A673 (cell line): ENCODE measurements at regions not wholly inside any gene's neighbourhood (a gene's known extent, or its start where the extent isn't known, plus 50 kb on each side); places are given as distances from the start of the nearest gene placed in this dataset.
"Not testable (repeated sequence)": the region's sequence is repeated elsewhere in the genome, so short reads cannot be mapped to it uniquely, and the experiment has no call there.

Experiments used
- BruUV-seq: library from RNA; stranded (reverse); fragments of 400-500 nt; replicated peaks from 2 replicates; lab custom pipeline; 2021; lab: Mats Ljungman, UMichigan
- CTCF ChIA-PET: fragments of 300-600 bp; sonication (Branson Sonifier 250); formaldehyde crosslinking; loops from one replicate; lab custom pipeline; 2022; ENCODE audit warnings: antibody characterized with exemption; lab: Charles Lee
- POLR2A ChIA-PET: fragments of 300-600 bp; sonication (Branson Sonifier 250); formaldehyde crosslinking; loops from one replicate; lab custom pipeline; 2022; ENCODE audit warnings: antibody characterized with exemption; ENCODE audit not compliant: low non-redundant PET; lab: Charles Lee
- DNase-seq: peaks from one replicate; pipeline ENCODE4 v3.0.0-alpha.2; 2015; ENCODE audit warnings: low spot score
- H3K27ac ChIP-seq: fragments of 200-600 bp; sonication (generic); 2 replicates; pipeline ENCODE4 v1.5.1; 2016; ENCODE audit warnings: mixed run types, low read depth, mild to moderate bottlenecking, mixed read lengths, antibody characterized with exemption, low read length; ENCODE audit not compliant: poor library complexity, severe bottlenecking
- H3K27me3 ChIP-seq: fragments of 200-600 bp; sonication (generic); replicated peaks from 2 replicates; pipeline ENCODE4 v1.6.1; 2017; ENCODE audit warnings: mixed run types, low read depth, mild to moderate bottlenecking, mixed read lengths, antibody characterized with exemption, low read length; ENCODE audit not compliant: insufficient read depth, poor library complexity
- H3K36me3 ChIP-seq: fragments of 200-600 bp; sonication (generic); 2 replicates; pipeline ENCODE4 v1.6.1; 2016; ENCODE audit warnings: mixed run types, mild to moderate bottlenecking, mixed read lengths, antibody characterized with exemption, low read length; ENCODE audit not compliant: insufficient read depth, poor library complexity, severe bottlenecking
- H3K4me1 ChIP-seq: fragments of 200-600 bp; sonication (generic); 2 replicates; pipeline ENCODE4 v1.6.1; 2017; ENCODE audit warnings: mixed run types, mild to moderate bottlenecking, mixed read lengths, antibody characterized with exemption, low read length; ENCODE audit not compliant: insufficient read depth, poor library complexity, severe bottlenecking
- H3K4me3 ChIP-seq: fragments of 200-600 bp; sonication (generic); 2 replicates; pipeline ENCODE4 v1.5.1; 2016; ENCODE audit warnings: low read depth, mixed run types, mild to moderate bottlenecking, mixed read lengths, low read length; ENCODE audit not compliant: poor library complexity, severe bottlenecking
- H3K9me3 ChIP-seq: fragments of 200-600 bp; sonication (generic); 2 replicates; pipeline ENCODE4 v1.6.1; 2016; ENCODE audit warnings: mixed run types, low read depth, mild to moderate bottlenecking, mixed read lengths, antibody characterized with exemption, low read length; ENCODE audit not compliant: poor library complexity, severe bottlenecking
- EZH2 ChIP-seq: fragments of 200-600 bp; sonication (generic); IDR thresholded peaks from 2 replicates; pipeline ENCODE4 v1.6.1; 2017; ENCODE audit warnings: borderline replicate concordance, low read depth, mild to moderate bottlenecking, mixed read lengths, antibody characterized with exemption, low read length; ENCODE audit not compliant: poor library complexity, severe bottlenecking
- intact Hi-C: fragments of 100-400 bp; cut with micrococcal nuclease; formaldehyde crosslinking; loops from one replicate; pipeline ENCODE4 v1.10.0; 2022; ENCODE audit not compliant: unreplicated experiment
- TF ChIP-seq, protein P1 (sequence below): fragments of 300-800, 200-600 bp; sonication (generic); conservative IDR thresholded peaks from 2 replicates; pipeline ENCODE4 v1.5.1; 2017; ENCODE audit warnings: low read depth, mild to moderate bottlenecking, antibody characterized with exemption, low read length, moderate library complexity, mixed read lengths

DNA sequence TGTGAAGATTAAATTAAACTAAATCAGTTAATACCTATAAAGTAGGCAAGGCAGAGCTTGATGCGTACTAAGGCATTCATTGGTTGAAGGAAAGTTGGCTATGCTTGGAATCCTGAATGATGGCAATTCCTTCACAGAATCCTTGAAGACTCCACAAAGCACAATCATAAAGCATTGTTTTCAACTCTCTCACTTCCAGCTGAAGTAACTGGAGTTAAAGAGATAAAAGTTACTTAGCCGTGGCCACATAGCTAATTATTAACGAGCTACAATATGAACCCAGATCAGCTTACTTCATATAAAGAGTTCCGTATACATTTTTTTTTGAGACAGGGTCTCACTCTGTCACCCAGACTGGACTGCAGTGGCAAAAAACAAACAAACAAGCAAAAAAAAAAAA is 483.9 kb upstream of the DDX18 start:
- POLR2A ChIA-PET = no interaction called here

DNA sequence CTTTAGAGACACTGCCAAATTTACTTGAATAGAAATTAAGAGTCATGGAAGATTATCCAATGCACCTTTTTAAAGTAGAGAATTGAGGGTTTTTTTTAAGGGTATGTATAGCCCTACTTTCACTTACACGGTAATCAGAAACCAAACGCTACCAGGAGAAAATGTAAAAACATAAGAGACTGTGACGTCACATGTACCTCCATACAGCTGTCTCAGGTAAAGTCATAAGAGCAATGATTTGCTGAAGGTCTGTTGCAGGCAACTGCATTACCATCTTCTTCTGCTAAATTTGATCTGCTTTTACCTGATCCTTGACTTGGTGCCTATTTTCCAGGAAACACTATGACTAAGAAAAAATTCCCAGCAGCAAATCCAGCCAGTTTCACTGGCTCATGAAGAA is 478.5 kb upstream of the DDX18 start:
- Histone ChIP-seq H3K9me3 (no peaks in the 10 kb centered on the region), H3K4me3 (no peak overlapping the region), H3K27ac (no peak overlapping the region), H3K4me1 (no peaks in the 10 kb centered on the region), H3K36me3 (no peaks in the 10 kb centered on the region), H3K27me3 (no peaks in the 10 kb centered on the region)
- DNase-seq = no peak
- intact Hi-C loops = no loop called here
- ChIA-PET CTCF (no interaction called here), POLR2A (no interaction called here)
- TF ChIP-seq EZH2 = no peak
- TF ChIP-seq, protein P1, sequence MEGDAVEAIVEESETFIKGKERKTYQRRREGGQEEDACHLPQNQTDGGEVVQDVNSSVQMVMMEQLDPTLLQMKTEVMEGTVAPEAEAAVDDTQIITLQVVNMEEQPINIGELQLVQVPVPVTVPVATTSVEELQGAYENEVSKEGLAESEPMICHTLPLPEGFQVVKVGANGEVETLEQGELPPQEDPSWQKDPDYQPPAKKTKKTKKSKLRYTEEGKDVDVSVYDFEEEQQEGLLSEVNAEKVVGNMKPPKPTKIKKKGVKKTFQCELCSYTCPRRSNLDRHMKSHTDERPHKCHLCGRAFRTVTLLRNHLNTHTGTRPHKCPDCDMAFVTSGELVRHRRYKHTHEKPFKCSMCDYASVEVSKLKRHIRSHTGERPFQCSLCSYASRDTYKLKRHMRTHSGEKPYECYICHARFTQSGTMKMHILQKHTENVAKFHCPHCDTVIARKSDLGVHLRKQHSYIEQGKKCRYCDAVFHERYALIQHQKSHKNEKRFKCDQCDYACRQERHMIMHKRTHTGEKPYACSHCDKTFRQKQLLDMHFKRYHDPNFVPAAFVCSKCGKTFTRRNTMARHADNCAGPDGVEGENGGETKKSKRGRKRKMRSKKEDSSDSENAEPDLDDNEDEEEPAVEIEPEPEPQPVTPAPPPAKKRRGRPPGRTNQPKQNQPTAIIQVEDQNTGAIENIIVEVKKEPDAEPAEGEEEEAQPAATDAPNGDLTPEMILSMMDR = no peak
- no TSS peak for BruUV-seq

More for the DNA sequence above, 483.9 kb upstream of the DDX18 start:
- H3K27me3 ChIP-seq = no peaks in the 10 kb centered on the region
- DNase-seq = no peak
- no peak overlapping the region for H3K4me3 ChIP-seq
- H3K36me3 ChIP-seq = no peaks in the 10 kb centered on the region
- no peaks in the 10 kb centered on the region for H3K9me3 ChIP-seq
- BruUV-seq = no TSS peak
- intact Hi-C loops = no loop called here
- TF ChIP-seq, protein P1 = no peak
- no peak for TF ChIP-seq EZH2
- CTCF ChIA-PET = no interaction called here
- H3K27ac ChIP-seq = no peak overlapping the region
- H3K4me1 ChIP-seq = no peaks in the 10 kb centered on the region

DNA sequence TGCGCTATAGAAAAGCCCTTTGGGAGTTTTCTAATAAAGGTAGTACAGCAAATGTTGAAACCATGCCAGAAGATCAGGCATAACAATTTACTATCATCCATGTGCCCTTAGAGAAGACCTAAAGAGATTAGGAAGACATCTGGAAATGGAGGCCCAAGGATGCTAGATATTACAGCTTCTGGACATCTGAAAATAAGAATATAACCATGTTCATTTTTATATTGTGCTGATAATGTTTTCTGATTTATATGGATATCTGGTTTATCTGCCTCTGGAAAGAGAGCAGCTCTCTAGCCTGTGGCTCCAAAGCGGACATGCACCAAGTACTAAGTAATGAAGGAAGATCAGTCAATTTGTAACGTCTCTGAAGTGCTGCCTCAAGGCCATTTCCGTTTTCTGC is 478.0 kb upstream of the DDX18 start:
- ChIA-PET CTCF (no interaction called here), POLR2A (no interaction called here)
- DNase-seq = no peak
- Histone ChIP-seq H3K4me3 (no peak overlapping the region), H3K27me3 (no peaks in the 10 kb centered on the region), H3K4me1 (no peaks in the 10 kb centered on the region), H3K27ac (no peak overlapping the region), H3K36me3 (no peaks in the 10 kb centered on the region), H3K9me3 (no peaks in the 10 kb centered on the region)
- no peak for TF ChIP-seq EZH2
- TF ChIP-seq, protein P1 = no peak
- no TSS peak for BruUV-seq
- intact Hi-C loops = no loop called here

DNA sequence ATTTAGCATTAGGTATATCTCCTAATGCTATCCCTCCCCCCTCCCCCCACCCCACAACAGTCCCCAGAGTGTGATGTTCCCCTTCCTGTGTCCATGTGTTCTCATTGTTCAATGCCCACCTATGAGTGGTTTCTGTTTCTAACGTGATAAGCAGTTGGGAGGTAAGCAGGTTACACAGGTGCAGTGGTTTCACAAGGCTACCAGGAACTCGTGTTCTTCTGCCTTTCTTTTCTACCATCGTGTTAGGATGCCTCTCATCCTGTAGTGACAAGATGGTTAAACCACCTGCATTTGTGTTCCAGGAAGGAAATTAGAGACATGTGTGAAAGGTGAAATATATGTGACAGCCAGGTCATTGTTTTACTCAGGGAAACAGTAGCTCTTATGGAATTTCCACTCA is 476.5 kb upstream of the DDX18 start:
- H3K27me3 ChIP-seq, H3K4me1 ChIP-seq, H3K9me3 ChIP-seq, H3K36me3 ChIP-seq, BruUV-seq, POLR2A ChIA-PET, H3K27ac ChIP-seq, DNase-seq, H3K4me3 ChIP-seq, CTCF ChIA-PET, intact Hi-C loops: not testable (repeated sequence)
